Upper lobe of left lung (tissue), 6 donors: ENCODE measurements at regions not wholly inside any gene's neighbourhood (a gene's known extent, or its start where the extent isn't known, plus 50 kb on each side); places are given as distances from the start of the nearest gene placed in this dataset.

Experiments used
- ATAC-seq, 2 donors: fragments of 200-7000 bp; cut with Tn5 transposase; one replicate each; pipeline ENCODE4 v1.9.1; 2022; ENCODE audit warnings: mild to moderate bottlenecking in 2 of 2, moderate library complexity in 2 of 2; ENCODE audit not compliant: low FRiP score in 2 of 2
- DNase-seq, 2 donors: peaks; one replicate each; pipeline ENCODE4 v3.0.0-alpha.2; 2019 to 2020
- H3K27ac ChIP-seq, 4 donors: fragments of 200-600 bp; sonication (generic); one replicate each; pipeline ENCODE4 v1.5.1; 2016 to 2019
- H3K27me3 ChIP-seq, 4 donors: fragments of 200-600 bp; sonication (generic); one replicate each; pipeline ENCODE4 v1.5.1; 2017 to 2019
- H3K36me3 ChIP-seq, 4 donors: fragments of 200-600 bp; sonication (generic); one replicate each; pipeline ENCODE4 v1.5.1; 2016 to 2019
- H3K4me1 ChIP-seq, 4 donors: fragments of 200-600 bp; sonication (generic); one replicate each; pipeline ENCODE4 v1.5.1; 2018 to 2019
- H3K4me3 ChIP-seq, 4 donors: fragments of 200-600 bp; sonication (generic); one replicate each; pipeline ENCODE4 v1.5.1; 2017 to 2019; ENCODE audit warnings: mild to moderate bottlenecking in 2 of 4, moderate library complexity in 1 of 4
- H3K9me3 ChIP-seq, 4 donors: fragments of 200-600 bp; sonication (generic); one replicate each; pipeline ENCODE4 v1.5.1; 2018 to 2019
- CTCF ChIP-seq, 6 experiments: fragments of 450-650 bp in 4 of 6; fragments of 200-600 bp in 2 of 6; sonication (generic) in 2 of 6; IDR thresholded peaks; one replicate each; pipeline ENCODE4 v1.5.1; 2016 to 2019; ENCODE audit warnings: antibody characterized with exemption in 6 of 6
- EP300 ChIP-seq, 4 donors: sonication (generic); formaldehyde crosslinking; IDR thresholded peaks; one replicate each; pipeline ENCODE4 v1.5.1; 2017; ENCODE audit warnings: antibody characterized with exemption in 4 of 4, control low read depth in 2 of 4
- POLR2A ChIP-seq, 4 donors: fragments of 450-650 bp; IDR thresholded peaks; one replicate each; pipeline ENCODE4 v1.5.1; 2016 to 2017; ENCODE audit warnings: antibody characterized with exemption in 4 of 4, mild to moderate bottlenecking in 2 of 4
- POLR2AphosphoS5 ChIP-seq, 2 donors: sonication (generic); formaldehyde crosslinking; IDR thresholded peaks; one replicate each; pipeline ENCODE4 v1.5.1; 2017; ENCODE audit warnings: antibody characterized with exemption in 2 of 2
- WGBS, 2 donors: methylation state at CpG; one replicate each; pipeline ENCODE4 v1.1.5; 2017 to 2018; 5-methylcytosine and 5-hydroxymethylcytosine counted together
- donor health status: DM: no; HTN: no; CAD: no; lungs with moderate emphysema.
- donor health status: DM: no; HTN: yes; CAD: no; lungs with severe emphysema.

GRCh38 chr7:115087437-115087836, 165.5 kb downstream of the MDFIC start:
- Histone ChIP-seq H3K9me3 (no peaks in the 10 kb centered on the region), H3K36me3 (no peaks in the 10 kb centered on the region), H3K4me1 (peaks cover 8 to 11% (median 9%) of the 10 kb centered on the region in 4 donors), H3K27me3 (no peaks in the 10 kb centered on the region), H3K4me3 (no peak overlapping the region), H3K27ac (no peak overlapping the region)
- peak in 1 of 2 donors; percentile 25 for DNase-seq
- ATAC-seq: peak in 1 of 2 donors; percentile 78
- 24 to 32% methylated on average over 2 of the region's 2 CpGs for WGBS, 2 donors
- TF ChIP-seq EP300 (IDR thresholded peaks at IDR 0.05) (peak in 1 of 4 donors; percentile 17), CTCF (IDR thresholded peaks at IDR 0.05) (no peak)

- TF ChIP-seq POLR2A (IDR thresholded peaks at IDR 0.05): no peak
- no peak for TF ChIP-seq EP300 (IDR thresholded peaks at IDR 0.05)
- TF ChIP-seq CTCF (IDR thresholded peaks at IDR 0.05): no peak
- no peak for TF ChIP-seq POLR2AphosphoS5 (IDR thresholded peaks at IDR 0.05)
- DNase-seq (no peak), ATAC-seq (no peak)
- H3K9me3 ChIP-seq: no peaks in the 10 kb centered on the region
- H3K36me3 ChIP-seq: no peaks in the 10 kb centered on the region
- peaks cover 8 to 11% (median 9%) of the 10 kb centered on the region in 4 donors for H3K4me1 ChIP-seq
- H3K4me3 ChIP-seq: no peak overlapping the region
- no peaks in the 10 kb centered on the region for H3K27me3 ChIP-seq
- H3K27ac ChIP-seq: no peak overlapping the region
- 95 to 96% methylated on average over 3 of the region's 3 CpGs for WGBS, 2 donors
Measured at GRCh38 chr7:115086146-115086841, 164.4 kb downstream of the MDFIC start.

- Histone ChIP-seq H3K4me3 (no peak overlapping the region), H3K4me1 (peaks cover 8 to 11% (median 9%) of the 10 kb centered on the region in 4 donors), H3K27me3 (no peaks in the 10 kb centered on the region), H3K36me3 (no peaks in the 10 kb centered on the region), H3K27ac (no peak overlapping the region), H3K9me3 (no peaks in the 10 kb centered on the region)
- ATAC-seq: no peak
- DNase-seq: no peak
- TF ChIP-seq POLR2A (IDR thresholded peaks at IDR 0.05) (no peak), EP300 (IDR thresholded peaks at IDR 0.05) (no peak), CTCF (IDR thresholded peaks at IDR 0.05) (no peak), POLR2AphosphoS5 (IDR thresholded peaks at IDR 0.05) (no peak)
- WGBS, 2 donors: 80 to 96% methylated on average over 3 of the region's 3 CpGs
Measured at GRCh38 chr7:115085421-115085820, 163.5 kb downstream of the MDFIC start.

- H3K36me3 ChIP-seq: no peaks in the 10 kb centered on the region
- no peaks in the 10 kb centered on the region for H3K27me3 ChIP-seq
- TF ChIP-seq POLR2AphosphoS5 (IDR thresholded peaks at IDR 0.05) (no peak), CTCF (IDR thresholded peaks at IDR 0.05) (no peak), POLR2A (IDR thresholded peaks at IDR 0.05) (no peak), EP300 (IDR thresholded peaks at IDR 0.05) (no peak)
- H3K4me3 ChIP-seq: no peak overlapping the region
- DNase-seq: no peak
- H3K27ac ChIP-seq: no peak overlapping the region
- 93 to 97% methylated on average over 4 of the region's 4 CpGs for WGBS, 2 donors
- H3K9me3 ChIP-seq: no peaks in the 10 kb centered on the region
- peaks cover 6 to 11% (median 8%) of the 10 kb centered on the region in 4 donors for H3K4me1 ChIP-seq
- no peak for ATAC-seq
Measured at GRCh38 chr7:115083935-115084334, 162.0 kb downstream of the MDFIC start.

- WGBS, 2 donors: 75 to 87% methylated on average over 3 of the region's 3 CpGs
- H3K4me1 ChIP-seq: peaks cover 0 to under 1% (median 0%) of the 10 kb centered on the region in 4 donors
- H3K9me3 ChIP-seq: no peaks in the 10 kb centered on the region
- no peak for DNase-seq
- H3K27me3 ChIP-seq: no peaks in the 10 kb centered on the region
- no peak for TF ChIP-seq POLR2AphosphoS5 (IDR thresholded peaks at IDR 0.05)
- no peak for TF ChIP-seq CTCF (IDR thresholded peaks at IDR 0.05)
- TF ChIP-seq EP300 (IDR thresholded peaks at IDR 0.05): no peak
- TF ChIP-seq POLR2A (IDR thresholded peaks at IDR 0.05): no peak
- H3K4me3 ChIP-seq: no peak overlapping the region
- no peak overlapping the region for H3K27ac ChIP-seq
- ATAC-seq: no peak
- no peaks in the 10 kb centered on the region for H3K36me3 ChIP-seq
Measured at GRCh38 chr7:115081772-115082171, 159.9 kb downstream of the MDFIC start.
